Tibial nerve (tissue), 4 donors: ENCODE measurements at regions not wholly inside any gene's neighbourhood (a gene's known extent, or its start where the extent isn't known, plus 50 kb on each side); places are given as distances from the start of the nearest gene placed in this dataset.

Experiments used
- DNase-seq, 2 donors: peaks; one replicate each; pipeline ENCODE4 v3.0.0-alpha.2; 2019; ENCODE audit warnings: low spot score in 2 of 2
- H3K27ac ChIP-seq, 4 donors: fragments of 200-600 bp; sonication (generic) in 3 of 4; one replicate each; pipeline ENCODE4 v1.5.1; 2017 to 2019; ENCODE audit warnings: mild to moderate bottlenecking in 1 of 4
- H3K27me3 ChIP-seq, 2 donors: fragments of 200-600 bp; sonication (generic) in 1 of 2; one replicate each; pipeline versions ENCODE4 v1.5.1 to v1.6.0; 2017 to 2019
- H3K36me3 ChIP-seq, 3 donors: fragments of 200-600 bp; sonication (generic); one replicate each; pipeline ENCODE4 v1.5.1; 2018 to 2019
- H3K4me1 ChIP-seq, 4 donors: fragments of 200-600 bp; sonication (generic) in 3 of 4; one replicate each; pipeline ENCODE4 v1.5.1; 2017 to 2019
- H3K4me3 ChIP-seq, 4 donors: fragments of 200-600 bp; sonication (generic) in 3 of 4; one replicate each; pipeline ENCODE4 v1.5.1; 2017 to 2019; ENCODE audit warnings: mild to moderate bottlenecking in 1 of 4, moderate library complexity in 1 of 4
- H3K9me3 ChIP-seq, 4 donors: fragments of 200-600 bp; sonication (generic) in 3 of 4; one replicate each; pipeline ENCODE4 v1.5.1; 2017 to 2019
- CTCF ChIP-seq, 5 experiments: fragments of 200-600 bp in 3 of 5; fragments of 450-650 bp in 2 of 5; sonication (generic) in 3 of 5; IDR thresholded peaks; one replicate each; pipeline ENCODE4 v1.5.1; 2016 to 2019; ENCODE audit warnings: antibody characterized with exemption in 5 of 5, mild to moderate bottlenecking in 3 of 5, moderate library complexity in 2 of 5
- EP300 ChIP-seq, 2 donors: sonication (generic); formaldehyde crosslinking; IDR thresholded peaks; one replicate each; pipeline ENCODE4 v1.6.1; 2017; ENCODE audit warnings: antibody characterized with exemption in 2 of 2, mild to moderate bottlenecking in 1 of 2
- POLR2A ChIP-seq, 2 donors: fragments of 450-650 bp; IDR thresholded peaks; one replicate each; pipeline ENCODE4 v1.6.1; 2017; ENCODE audit warnings: antibody characterized with exemption in 2 of 2, mild to moderate bottlenecking in 2 of 2, moderate library complexity in 2 of 2
- WGBS, 2 donors: methylation state at CpG; one replicate each; pipeline ENCODE4 v1.1.5; 2018; 5-methylcytosine and 5-hydroxymethylcytosine counted together

- H3K4me3 ChIP-seq, result no peak overlapping the region
- H3K4me1 ChIP-seq, result peaks cover 0 to 4% (median 0%) of the 10 kb centered on the region in 4 donors
- H3K27me3 ChIP-seq, result no peaks in the 10 kb centered on the region
- 84% methylated on average over 6 of the region's 6 CpGs for WGBS, 2 donors
- TF ChIP-seq EP300 (IDR thresholded peaks at IDR 0.05), result no peak
- no peak for TF ChIP-seq POLR2A (IDR thresholded peaks at IDR 0.05)
- no peak for DNase-seq
- H3K36me3 ChIP-seq, result no peaks in the 10 kb centered on the region
- no peak overlapping the region for H3K27ac ChIP-seq
- no peaks in the 10 kb centered on the region for H3K9me3 ChIP-seq
These were observed 135.2 kb upstream of the CLINT1 start for GRCh38 chr5:157993986-157994691.

- Histone ChIP-seq H3K27me3 (no peaks in the 10 kb centered on the region), H3K9me3 (no peaks in the 10 kb centered on the region), H3K4me1 (peaks cover 0 to 4% (median 0%) of the 10 kb centered on the region in 4 donors), H3K4me3 (no peak overlapping the region), H3K27ac (no peak overlapping the region), H3K36me3 (no peaks in the 10 kb centered on the region)
- 76 to 87% methylated on average over 2 of the region's 2 CpGs for WGBS, 2 donors
- TF ChIP-seq CTCF (IDR thresholded peaks at IDR 0.05) (no peak), POLR2A (IDR thresholded peaks at IDR 0.05) (no peak), EP300 (IDR thresholded peaks at IDR 0.05) (no peak)
- no peak for DNase-seq
These were observed 134.3 kb upstream of the CLINT1 start for GRCh38 chr5:157993201-157993600.

- DNase-seq, result no peak
These were observed 131.7 kb upstream of the CLINT1 start for GRCh38 chr5:157990583-157991181.

GRCh38 chr5:157989296-157989695 lies 130.4 kb upstream of the CLINT1 start:
- Histone ChIP-seq H3K4me3 (no peak overlapping the region), H3K27ac (no peak overlapping the region), H3K27me3 (no peaks in the 10 kb centered on the region), H3K36me3 (no peaks in the 10 kb centered on the region), H3K4me1 (no peaks in the 10 kb centered on the region), H3K9me3 (no peaks in the 10 kb centered on the region)
- no peak for DNase-seq
- 86 to 88% methylated on average over 6 of the region's 6 CpGs for whole genome bisulfite sequencing, 2 donors
- TF ChIP-seq POLR2A (IDR thresholded peaks at IDR 0.05), result no peak
- TF ChIP-seq CTCF (IDR thresholded peaks at IDR 0.05), result no peak
- TF ChIP-seq EP300 (IDR thresholded peaks at IDR 0.05), result no peak

More at GRCh38 chr5:157990583-157991181, 131.7 kb upstream of the CLINT1 start:
- H3K27me3 ChIP-seq, result no peaks in the 10 kb centered on the region
- H3K9me3 ChIP-seq, result no peaks in the 10 kb centered on the region
- no peak overlapping the region for H3K4me3 ChIP-seq
- TF ChIP-seq CTCF (IDR thresholded peaks at IDR 0.05), result no peak
- no peak for TF ChIP-seq EP300 (IDR thresholded peaks at IDR 0.05)
- no peak for TF ChIP-seq POLR2A (IDR thresholded peaks at IDR 0.05)
- H3K27ac ChIP-seq, result no peak overlapping the region
- no peaks in the 10 kb centered on the region for H3K36me3 ChIP-seq
- WGBS, 2 donors, result 75 to 86% methylated on average over 4 of the region's 4 CpGs
- peaks cover 0 to 4% (median 0%) of the 10 kb centered on the region in 4 donors for H3K4me1 ChIP-seq

- Histone ChIP-seq H3K27ac (no peak overlapping the region), H3K27me3 (no peaks in the 10 kb centered on the region), H3K36me3 (no peaks in the 10 kb centered on the region), H3K9me3 (peaks cover 0 to 3% (median 0%) of the 10 kb centered on the region in 4 donors), H3K4me3 (no peak overlapping the region), H3K4me1 (peaks cover 0 to 5% (median 0%) of the 10 kb centered on the region in 4 donors)
- no peak for DNase-seq
- 90 to 93% methylated on average over 15 of the region's 15 CpGs for WGBS, 2 donors
- no peak for TF ChIP-seq POLR2A (IDR thresholded peaks at IDR 0.05)
- TF ChIP-seq EP300 (IDR thresholded peaks at IDR 0.05), result no peak
- no peak for TF ChIP-seq CTCF (IDR thresholded peaks at IDR 0.05)
These were observed 128.3 kb upstream of the CLINT1 start for GRCh38 chr5:157987259-157987658.
